ELF-1 (cell line): ENCODE measurements at regions not wholly inside any gene's neighbourhood (a gene's known extent, or its start where the extent isn't known, plus 50 kb on each side); places are given as distances from the start of the nearest gene placed in this dataset.

ENCODE experiments used
- DNase-seq: peaks from one replicate; pipeline ENCODE4 v3.0.0-alpha.2; 2016; ENCODE audit warnings: low read depth, low spot score

- DNase-seq = no peak
Measured at GRCh38 chrX:150163956-150164726, 199.0 kb upstream of the MAMLD1 start.

- DNase-seq = no peak
Measured at GRCh38 chrX:150164971-150165600, 198.0 kb upstream of the MAMLD1 start.

- no peak for DNase-seq
Measured at GRCh38 chrX:150165776-150166610, 197.1 kb upstream of the MAMLD1 start.

GRCh38 chrX:150167482-150168324 is 195.4 kb upstream of the MAMLD1 start:
- DNase-seq = no peak

- DNase-seq = no peak
Measured at GRCh38 chrX:150182161-150182560, 181.0 kb upstream of the MAMLD1 start.

GRCh38 chrX:150184491-150184890 is 178.6 kb upstream of the MAMLD1 start:
- no peak for DNase-seq

- DNase-seq = no peak
Measured at GRCh38 chrX:150185766-150186165, 177.4 kb upstream of the MAMLD1 start.

- no peak for DNase-seq
Measured at GRCh38 chrX:150192816-150193215, 170.3 kb upstream of the MAMLD1 start.

- DNase-seq = peak; percentile 96
Measured at GRCh38 chrX:150196285-150196684, 166.8 kb upstream of the MAMLD1 start.

GRCh38 chrX:150197388-150197787 is 165.7 kb upstream of the MAMLD1 start:
- no peak for DNase-seq

- DNase-seq = no peak
Measured at GRCh38 chrX:150198776-150199175, 164.3 kb upstream of the MAMLD1 start.

- no peak for DNase-seq
Measured at GRCh38 chrX:150199181-150199580, 163.9 kb upstream of the MAMLD1 start.

GRCh38 chrX:150199803-150200202 is 163.3 kb upstream of the MAMLD1 start:
- DNase-seq = no peak

GRCh38 chrX:150200361-150200760 is 162.8 kb upstream of the MAMLD1 start:
- DNase-seq = no peak

GRCh38 chrX:150200820-150201287 is 162.3 kb upstream of the MAMLD1 start:
- peak; percentile 52 for DNase-seq

GRCh38 chrX:150201391-150201790 is 161.7 kb upstream of the MAMLD1 start:
- DNase-seq = no peak

GRCh38 chrX:150201841-150202240 is 161.3 kb upstream of the MAMLD1 start:
- no peak for DNase-seq

- DNase-seq = no peak
Measured at GRCh38 chrX:150202641-150203247, 160.4 kb upstream of the MAMLD1 start.

GRCh38 chrX:150203248-150203645 is 159.9 kb upstream of the MAMLD1 start:
- no peak for DNase-seq

- peak; percentile 21 for DNase-seq
Measured at GRCh38 chrX:150205011-150205410, 158.1 kb upstream of the MAMLD1 start.

GRCh38 chrX:150207733-150208132 is 155.4 kb upstream of the MAMLD1 start:
- no peak for DNase-seq
